H1 (cell line): ENCODE measurements at regions not wholly inside any gene's neighbourhood (a gene's known extent, or its start where the extent isn't known, plus 50 kb on each side); places are given as distances from the start of the nearest gene placed in this dataset.

Source experiments
- CTCF ChIA-PET: fragments of 300-600 bp; sonication (Branson Sonifier 250); formaldehyde crosslinking; loops from one replicate; lab custom pipeline; 2021; ENCODE audit not compliant: partially characterized antibody; lab: Charles Lee
- POLR2A ChIA-PET: fragments of 300-600 bp; sonication (Branson Sonifier 250); formaldehyde crosslinking; loops from one replicate; lab custom pipeline; 2021; ENCODE audit warnings: inconsistent platforms; ENCODE audit not compliant: partially characterized antibody; lab: Charles Lee
- DNase-seq, 2 experiments: peaks; one replicate each; pipeline versions ENCODE4 v3.0.0 to v3.0.0-alpha.2; 2010 to 2022; ENCODE audit warnings: low spot score in 2 of 2, low read depth in 1 of 2, mixed read lengths in 1 of 2
- FAIRE-seq: peaks from 2 replicates; lab custom pipeline; 2011; peaks lifted over from hg19 to GRCh38; lab: Jason Lieb, UNC
- H2AFZ ChIP-seq: 2 replicates; pipeline ENCODE4 v1.8.1; 2012; ENCODE audit warnings: low read length, inconsistent platforms
- H2AK5ac ChIP-seq: 2 replicates; pipeline ENCODE4 v1.6.1; 2013; ENCODE audit warnings: low read depth, low read length
- H2BK120ac ChIP-seq: replicated peaks from 2 replicates; pipeline ENCODE3; 2013; ENCODE audit warnings: low read depth, low read length, inconsistent platforms
- H2BK12ac ChIP-seq: 2 replicates; pipeline ENCODE4 v1.6.1; 2013; ENCODE audit warnings: low read depth, low read length
- H2BK15ac ChIP-seq: 2 replicates; pipeline ENCODE4 v1.6.1; 2013; ENCODE audit warnings: low read length
- H2BK20ac ChIP-seq: 2 replicates; pipeline ENCODE4 v1.6.1; 2013; ENCODE audit warnings: low read length
- H2BK5ac ChIP-seq: 2 replicates; pipeline ENCODE4 v1.6.1; 2013; ENCODE audit warnings: low read depth, low read length
- H3K14ac ChIP-seq: 2 replicates; pipeline ENCODE4 v1.6.1; 2013; ENCODE audit warnings: inconsistent platforms; ENCODE audit not compliant: insufficient read length
- H3K18ac ChIP-seq: 2 replicates; pipeline ENCODE4 v1.6.1; 2013; ENCODE audit warnings: low read length; ENCODE audit errors: extremely low read depth
- H3K23ac ChIP-seq: 2 replicates; pipeline ENCODE4 v1.6.1; 2013; ENCODE audit warnings: inconsistent platforms; ENCODE audit not compliant: insufficient read length
- H3K23me2 ChIP-seq: 2 replicates; pipeline ENCODE4 v1.6.1; 2013; ENCODE audit warnings: low read depth, low read length
- H3K27ac ChIP-seq: 2 replicates; pipeline ENCODE4 v1.6.1; 2011; ENCODE audit warnings: low read depth, low read length, inconsistent platforms
- H3K27me3 ChIP-seq, 4 experiments: replicated peaks in 1 of 4; 1 replicate in 1 of 4; 2 replicates in 3 of 4; pipeline versions ENCODE4 v1.6.1 to v1.8.1; 2011 to 2013; ENCODE audit warnings: low read length in 3 of 4, mild to moderate bottlenecking in 3 of 4, inconsistent platforms in 2 of 4, mixed read lengths in 2 of 4, moderate library complexity in 1 of 4; ENCODE audit not compliant: control insufficient read depth in 3 of 4, insufficient read depth in 3 of 4; ENCODE audit errors: extremely low read depth in 1 of 4
- H3K36me3 ChIP-seq, 4 experiments: 2 replicates each; pipeline versions ENCODE4 v1.6.1 to v1.8.1; 2011 to 2013; ENCODE audit warnings: mild to moderate bottlenecking in 4 of 4, low read length in 3 of 4, moderate library complexity in 2 of 4, control low read depth in 1 of 4, inconsistent platforms in 1 of 4; ENCODE audit not compliant: insufficient read depth in 4 of 4, control insufficient read depth in 2 of 4
- H3K4ac ChIP-seq: replicated peaks from 2 replicates; pipeline ENCODE3; 2013; ENCODE audit warnings: low read length, low read depth, mixed read lengths, inconsistent platforms; ENCODE audit not compliant: insufficient read length
- H3K4me1 ChIP-seq, 4 experiments: replicated peaks in 1 of 4; 1 replicate in 1 of 4; 2 replicates in 3 of 4; pipeline versions ENCODE4 v1.6.1 to v1.8.1; 2011 to 2013; ENCODE audit warnings: low read length in 3 of 4, inconsistent platforms in 2 of 4, mixed read lengths in 1 of 4; ENCODE audit not compliant: insufficient read depth in 4 of 4, control insufficient read depth in 3 of 4
- H3K4me2 ChIP-seq, 2 experiments: 2 replicates each; pipeline versions ENCODE4 v1.6.1 to v1.8.1; 2011 to 2013; ENCODE audit warnings: low read depth in 2 of 2, low read length in 2 of 2, control low read depth in 1 of 2, inconsistent platforms in 1 of 2, mild to moderate bottlenecking in 1 of 2; ENCODE audit not compliant: insufficient read depth in 1 of 2
- H3K4me3 ChIP-seq, 4 experiments: fragments of 200-600, 300-600 bp in 1 of 4; sonication (generic), shearing (Covaris generic), sonication (Bioruptor Twin) in 1 of 4; 2 replicates each; pipeline versions ENCODE4 v1.5.1 to v1.8.1; 2011 to 2016; ENCODE audit warnings: low read length in 4 of 4, low read depth in 3 of 4, control low read depth in 2 of 4, inconsistent platforms in 2 of 4, mild to moderate bottlenecking in 2 of 4, mixed read lengths in 1 of 4, moderate library complexity in 1 of 4; ENCODE audit not compliant: insufficient read depth in 2 of 4; ENCODE audit errors: extremely low read depth in 1 of 4
- H3K56ac ChIP-seq: replicated peaks from 2 replicates; pipeline ENCODE3; 2013; ENCODE audit warnings: low read depth, mild to moderate bottlenecking, mixed read lengths, low read length, inconsistent platforms; ENCODE audit not compliant: insufficient read length
- H3K79me1 ChIP-seq: 2 replicates; pipeline ENCODE4 v1.6.1; 2013; ENCODE audit warnings: low read depth, low read length, control low read depth
- H3K79me2 ChIP-seq, 2 experiments: 2 replicates each; pipeline versions ENCODE4 v1.6.1 to v1.8.1; 2012 to 2013; ENCODE audit warnings: low read length in 2 of 2, mild to moderate bottlenecking in 2 of 2, inconsistent platforms in 1 of 2; ENCODE audit not compliant: insufficient read depth in 2 of 2, control insufficient read depth in 1 of 2
- H3K9ac ChIP-seq, 4 experiments: replicated peaks in 1 of 4; 1 replicate in 1 of 4; 2 replicates in 3 of 4; pipeline versions ENCODE4 v1.6.1 to v1.8.1; 2011 to 2013; ENCODE audit warnings: low read depth in 3 of 4, low read length in 3 of 4, control low read depth in 2 of 4, mild to moderate bottlenecking in 2 of 4, moderate library complexity in 2 of 4, inconsistent platforms in 1 of 4; ENCODE audit errors: extremely low read depth in 1 of 4
- H3K9me3 ChIP-seq, 2 experiments: 2 replicates each; pipeline versions ENCODE4 v1.6.1 to v1.8.1; 2012 to 2013; ENCODE audit warnings: mild to moderate bottlenecking in 2 of 2, moderate library complexity in 2 of 2, control low read depth in 1 of 2, inconsistent platforms in 1 of 2, low read depth in 1 of 2, low read length in 1 of 2, mixed read lengths in 1 of 2; ENCODE audit not compliant: insufficient read depth in 2 of 2
- H4K20me1 ChIP-seq, 2 experiments: replicated peaks in 1 of 2; 2 replicates each; pipeline versions ENCODE3 to v1.8.1; 2011 to 2013; ENCODE audit warnings: inconsistent platforms in 2 of 2, low read length in 2 of 2, mild to moderate bottlenecking in 1 of 2; ENCODE audit not compliant: insufficient read depth in 2 of 2, control insufficient read depth in 1 of 2
- H4K5ac ChIP-seq: 2 replicates; pipeline ENCODE4 v1.6.1; 2013; ENCODE audit warnings: low read length, low read depth, mixed read lengths, inconsistent platforms; ENCODE audit not compliant: insufficient read length
- H4K8ac ChIP-seq: 2 replicates; pipeline ENCODE4 v1.8.0; 2013; ENCODE audit warnings: mild to moderate bottlenecking, moderate library complexity, low read length, inconsistent platforms; ENCODE audit not compliant: insufficient read depth; ENCODE audit errors: extremely low read depth
- H4K91ac ChIP-seq: replicated peaks from 2 replicates; pipeline ENCODE3; 2013; ENCODE audit warnings: low read length, mixed read lengths, inconsistent platforms; ENCODE audit not compliant: insufficient read length
- BRCA1 ChIP-seq: IDR thresholded peaks from 2 replicates; pipeline ENCODE4 v1.6.1; 2012; ENCODE audit warnings: low read depth, low read length, improper control_type of control experiment
- CBX5 ChIP-seq: fragments of 300-800, 300-1000 bp; sonication (generic); IDR thresholded peaks from 2 replicates; pipeline ENCODE4 v1.7.1; 2016; ENCODE audit warnings: antibody characterized with exemption, low read length, low read depth
- CHD2 ChIP-seq: IDR thresholded peaks from 2 replicates; pipeline ENCODE4 v1.6.1; 2012; ENCODE audit warnings: low read length, improper control_type of control experiment
- E2F6 ChIP-seq: IDR thresholded peaks from 2 replicates; pipeline ENCODE4 v1.6.1; 2012; ENCODE audit warnings: inconsistent platforms
- EGR1 ChIP-seq: IDR thresholded peaks from 2 replicates; pipeline ENCODE4 v1.6.1; 2011; ENCODE audit warnings: low read depth, low read length, borderline replicate concordance
- FOSL1 ChIP-seq: IDR thresholded peaks from 2 replicates; pipeline ENCODE4 v1.6.1; 2011; ENCODE audit warnings: mild to moderate bottlenecking, low read depth, low read length, moderate library complexity; ENCODE audit not compliant: insufficient read depth
- GABPA ChIP-seq: IDR thresholded peaks from 2 replicates; pipeline ENCODE4 v1.6.1; 2011; ENCODE audit warnings: mild to moderate bottlenecking, low read length, moderate library complexity, borderline replicate concordance; ENCODE audit not compliant: insufficient read depth
- HDAC2 ChIP-seq, 2 experiments: fragments of 300-600 bp in 1 of 2; sonication (generic) in 1 of 2; IDR thresholded peaks; 2 replicates each; pipeline ENCODE4 v1.6.1; 2011 to 2012; ENCODE audit warnings: low read depth in 2 of 2, low read length in 2 of 2, mild to moderate bottlenecking in 2 of 2, moderate library complexity in 2 of 2, borderline replicate concordance in 1 of 2, inconsistent platforms in 1 of 2
- KDM4A ChIP-seq: IDR thresholded peaks from one replicate; pipeline ENCODE4 v1.7.1; 2012; ENCODE audit warnings: low read depth, mild to moderate bottlenecking, moderate library complexity, low read length, inconsistent platforms; ENCODE audit not compliant: severe bottlenecking
- MAFK ChIP-seq: IDR thresholded peaks from 2 replicates; pipeline ENCODE4 v1.6.1; 2012; ENCODE audit warnings: low read depth, mild to moderate bottlenecking, improper control_type of control experiment, low read length
- NANOG ChIP-seq: IDR thresholded peaks from 2 replicates; pipeline ENCODE4 v1.6.1; 2011; ENCODE audit warnings: low read length, low read depth, mild to moderate bottlenecking, inconsistent platforms; ENCODE audit not compliant: insufficient read depth, poor library complexity, severe bottlenecking
- SP4 ChIP-seq: IDR thresholded peaks from 2 replicates; pipeline ENCODE4 v1.6.1; 2012; ENCODE audit warnings: low read length, inconsistent platforms
- TAF1 ChIP-seq: IDR thresholded peaks from 2 replicates; pipeline ENCODE4 v1.6.1; 2011; ENCODE audit warnings: mild to moderate bottlenecking, low read depth, low read length
- TAF7 ChIP-seq: optimal IDR thresholded peaks from 2 replicates; pipeline ENCODE3; 2011; ENCODE audit warnings: low read depth, mild to moderate bottlenecking, inconsistent platforms, low read length, moderate library complexity, borderline replicate concordance
- TEAD4 ChIP-seq: IDR thresholded peaks from 2 replicates; pipeline ENCODE4 v1.6.1; 2012; ENCODE audit warnings: low read depth, low read length, inconsistent platforms, mixed read lengths
- WGBS, 2 experiments: shearing (Covaris generic) in 1 of 2; methylation state at CpG; one replicate each; pipeline versions ENCODE4 v1.1.6 to v1.1.7; 2013 to 2015; ENCODE audit warnings: low lambda C conversion rate in 2 of 2, mixed read lengths in 2 of 2, inconsistent platforms in 1 of 2, low coverage in 1 of 2, missing lambda C conversion rate in 1 of 2; ENCODE audit not compliant: insufficient replicate concordance in 2 of 2, insufficient coverage in 1 of 2, insufficient read length in 1 of 2; ENCODE audit errors: extremely low coverage in 1 of 2, missing lambda C conversion rate in 1 of 2; 5-methylcytosine and 5-hydroxymethylcytosine counted together

GRCh38 chr3:168239287-168239686 is 143.6 kb upstream of the GOLIM4 start:
- Histone ChIP-seq H4K8ac (no peak overlapping the region), H4K91ac (no peak overlapping the region), H3K23me2 (no peaks in the 10 kb centered on the region), H3K14ac (no peak overlapping the region), H3K9ac (no peak overlapping the region), H3K56ac (no peak overlapping the region), H3K23ac (no peak overlapping the region), H3K79me2 (no peaks in the 10 kb centered on the region), H3K27ac (no peak overlapping the region), H3K9me3 (no peaks in the 10 kb centered on the region; a peak in 1 of 4 replicates), H3K36me3 (no peaks in the 10 kb centered on the region), H3K4me1 (no peaks in the 10 kb centered on the region), H3K4me2 (no peak overlapping the region), H2AFZ (no peak overlapping the region), H3K27me3 (no peaks in the 10 kb centered on the region), H4K20me1 (no peaks in the 10 kb centered on the region), H2BK5ac (no peak overlapping the region), H3K4me3 (no peak overlapping the region), H2BK20ac (no peak overlapping the region), H2BK120ac (no peak overlapping the region), H2BK15ac (no peak overlapping the region), H3K18ac (no peak overlapping the region), H2BK12ac (no peak overlapping the region), H4K5ac (no peak overlapping the region), H3K4ac (no peak overlapping the region), H3K79me1 (no peaks in the 10 kb centered on the region), H2AK5ac (no peak overlapping the region)
- DNase-seq (no peak), FAIRE-seq (no peak)
- WGBS, 2 experiments: 76% methylated on average over 1 of the region's 1 CpG; no CpG with 5 or more reads in 1 of the 2 experiments
- ChIA-PET POLR2A (interaction anchor here (0.7 kb wide), 1 partner anchor 748 kb away, joined by 3 read pairs; no protein-coding TSS in a partner anchor), CTCF (no interaction called here)
- no peak for TF ChIP-seq TAF1
- no peak for TF ChIP-seq EGR1
- no peak for TF ChIP-seq TEAD4
- TF ChIP-seq CHD2: no peak
- no peak for TF ChIP-seq SP4
- TF ChIP-seq CBX5: no peak
- no peak for TF ChIP-seq E2F6
- TF ChIP-seq BRCA1: no peak
- no peak for TF ChIP-seq KDM4A
- no peak for TF ChIP-seq HDAC2 (IDR thresholded peaks at IDR 0.05; ENCODE audit: borderline replicate concordance in 1 of 2, low read depth in 2 of 2, low read length in 2 of 2)
- no peak for TF ChIP-seq MAFK
- no peak for TF ChIP-seq TAF7
- no peak for TF ChIP-seq GABPA
- TF ChIP-seq NANOG: no peak
- no peak for TF ChIP-seq FOSL1
